Hepatocyte (in vitro differentiated cells): ENCODE measurements at regions not wholly inside any gene's neighbourhood (a gene's known extent, or its start where the extent isn't known, plus 50 kb on each side); places are given as distances from the start of the nearest gene placed in this dataset.

Experiments used
- DNase-seq: peaks from one replicate; pipeline ENCODE4 v3.0.0-alpha.2; 2016; ENCODE audit warnings: low spot score
- H2AFZ ChIP-seq: fragments of 200-600 bp; sonication (generic); 2 replicates; pipeline ENCODE4 v1.6.0; 2016; ENCODE audit warnings: antibody characterized with exemption, mild to moderate bottlenecking
- H3K27ac ChIP-seq: fragments of 200-600 bp; sonication (generic); 2 replicates; pipeline ENCODE4 v1.5.1; 2016; ENCODE audit warnings: mild to moderate bottlenecking
- H3K27me3 ChIP-seq: fragments of 200-600 bp; sonication (generic); 2 replicates; pipeline ENCODE4 v1.6.1; 2016
- H3K36me3 ChIP-seq: fragments of 200-600 bp; sonication (generic); replicated peaks from 2 replicates; pipeline ENCODE4 v1.5.1; 2016; ENCODE audit warnings: low read depth; ENCODE audit not compliant: insufficient read depth
- H3K4me1 ChIP-seq: fragments of 200-600 bp; sonication (generic); 2 replicates; pipeline ENCODE4 v1.5.1; 2016; ENCODE audit warnings: mild to moderate bottlenecking, moderate library complexity; ENCODE audit not compliant: insufficient read depth
- H3K4me2 ChIP-seq: fragments of 200-600 bp; sonication (generic); 2 replicates; pipeline ENCODE4 v1.6.0; 2016
- H3K4me3 ChIP-seq: fragments of 200-600 bp; sonication (generic); 2 replicates; pipeline ENCODE4 v1.5.1; 2016; ENCODE audit warnings: mild to moderate bottlenecking
- H3K79me2 ChIP-seq: fragments of 200-600 bp; sonication (generic); 2 replicates; pipeline ENCODE4 v1.6.0; 2017; ENCODE audit warnings: mild to moderate bottlenecking
- H3K9me2 ChIP-seq: fragments of 200-600 bp; sonication (generic); replicated peaks from 2 replicates; pipeline ENCODE4 v1.6.0; 2017; ENCODE audit warnings: mild to moderate bottlenecking; ENCODE audit not compliant: insufficient read depth
- H3K9me3 ChIP-seq: fragments of 200-600 bp; sonication (generic); 2 replicates; pipeline ENCODE4 v1.5.1; 2016; ENCODE audit warnings: low read depth, mild to moderate bottlenecking
- H4K20me1 ChIP-seq: fragments of 200-600 bp; sonication (generic); 2 replicates; pipeline ENCODE4 v1.6.0; 2016; ENCODE audit warnings: mild to moderate bottlenecking; ENCODE audit not compliant: insufficient read depth, poor library complexity, severe bottlenecking
- EZH2 ChIP-seq: fragments of 200-600 bp; sonication (generic); IDR thresholded peaks from 2 replicates; pipeline ENCODE4 v1.6.1; 2016; ENCODE audit warnings: antibody characterized with exemption, mild to moderate bottlenecking, borderline replicate concordance
- EZH2phosphoT487 ChIP-seq: fragments of 200-600 bp; sonication (generic); IDR thresholded peaks from one replicate; pipeline ENCODE4 v1.6.1; 2018; ENCODE audit warnings: antibody characterized with exemption, mild to moderate bottlenecking, low read depth, moderate library complexity; ENCODE audit not compliant: unreplicated experiment, severe bottlenecking
- WGBS: methylation state at CpG from one replicate; pipeline ENCODE4 v1.1.6; 2016; ENCODE audit warnings: low lambda C conversion rate; ENCODE audit errors: missing lambda C conversion rate; 5-methylcytosine and 5-hydroxymethylcytosine counted together
- TF ChIP-seq, protein P1 (sequence below): fragments of 200-600 bp; sonication (generic); IDR thresholded peaks from 2 replicates; pipeline ENCODE4 v1.5.1; 2016; ENCODE audit warnings: antibody characterized with exemption, mild to moderate bottlenecking; ENCODE audit not compliant: poor library complexity

DNA sequence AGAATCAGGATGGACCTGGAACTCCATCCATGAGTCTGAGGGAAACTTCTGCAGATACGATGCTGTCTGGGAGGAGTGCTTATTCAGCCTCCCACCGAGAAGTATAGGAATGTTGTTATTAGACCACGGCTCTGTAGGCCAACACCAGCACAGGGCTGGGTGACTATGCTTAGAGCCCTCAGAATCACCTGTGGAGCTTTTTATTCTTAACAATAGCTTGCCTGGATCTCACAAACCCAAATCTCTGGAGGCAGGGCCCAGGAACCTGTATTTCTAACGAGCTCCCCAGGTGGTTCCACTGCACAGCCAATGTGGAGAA is 55.6 kb upstream of the ARID5B start:
- H3K9me2 ChIP-seq = no peaks in the 10 kb centered on the region
- no peak overlapping the region for H2AFZ ChIP-seq
- no peak for DNase-seq
- no peaks in the 10 kb centered on the region for H3K9me3 ChIP-seq
- no peak overlapping the region for H3K4me3 ChIP-seq
- WGBS = 79% methylated on average over 4 of the region's 4 CpGs
- H3K27ac ChIP-seq = peak overlapping the region; percentile 29
- no peak overlapping the region for H3K4me2 ChIP-seq
- TF ChIP-seq EZH2phosphoT487 (no peak), EZH2 (no peak)
- TF ChIP-seq, protein P1, sequence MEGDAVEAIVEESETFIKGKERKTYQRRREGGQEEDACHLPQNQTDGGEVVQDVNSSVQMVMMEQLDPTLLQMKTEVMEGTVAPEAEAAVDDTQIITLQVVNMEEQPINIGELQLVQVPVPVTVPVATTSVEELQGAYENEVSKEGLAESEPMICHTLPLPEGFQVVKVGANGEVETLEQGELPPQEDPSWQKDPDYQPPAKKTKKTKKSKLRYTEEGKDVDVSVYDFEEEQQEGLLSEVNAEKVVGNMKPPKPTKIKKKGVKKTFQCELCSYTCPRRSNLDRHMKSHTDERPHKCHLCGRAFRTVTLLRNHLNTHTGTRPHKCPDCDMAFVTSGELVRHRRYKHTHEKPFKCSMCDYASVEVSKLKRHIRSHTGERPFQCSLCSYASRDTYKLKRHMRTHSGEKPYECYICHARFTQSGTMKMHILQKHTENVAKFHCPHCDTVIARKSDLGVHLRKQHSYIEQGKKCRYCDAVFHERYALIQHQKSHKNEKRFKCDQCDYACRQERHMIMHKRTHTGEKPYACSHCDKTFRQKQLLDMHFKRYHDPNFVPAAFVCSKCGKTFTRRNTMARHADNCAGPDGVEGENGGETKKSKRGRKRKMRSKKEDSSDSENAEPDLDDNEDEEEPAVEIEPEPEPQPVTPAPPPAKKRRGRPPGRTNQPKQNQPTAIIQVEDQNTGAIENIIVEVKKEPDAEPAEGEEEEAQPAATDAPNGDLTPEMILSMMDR = no peak
- no peaks in the 10 kb centered on the region for H3K79me2 ChIP-seq
- no peaks in the 10 kb centered on the region for H3K36me3 ChIP-seq
- peaks cover 10% of the 10 kb centered on the region for H3K4me1 ChIP-seq
- no peaks in the 10 kb centered on the region for H4K20me1 ChIP-seq
- no peaks in the 10 kb centered on the region for H3K27me3 ChIP-seq

GRCh38 chr10:61846370-61847031 is 55.0 kb upstream of the ARID5B start:
- Histone ChIP-seq H3K27ac (peak overlapping the region; percentile 29), H3K9me2 (no peaks in the 10 kb centered on the region), H3K4me1 (peaks cover 10% of the 10 kb centered on the region), H3K9me3 (no peaks in the 10 kb centered on the region), H3K4me3 (no peak overlapping the region), H4K20me1 (no peaks in the 10 kb centered on the region), H2AFZ (no peak overlapping the region), H3K36me3 (no peaks in the 10 kb centered on the region), H3K79me2 (no peaks in the 10 kb centered on the region), H3K4me2 (no peak overlapping the region), H3K27me3 (no peaks in the 10 kb centered on the region)
- no peak for DNase-seq
- TF ChIP-seq EZH2phosphoT487 (no peak), EZH2 (no peak)
- TF ChIP-seq, protein P1 = no peak
- 93% methylated on average over 5 of the region's 5 CpGs for WGBS

DNA sequence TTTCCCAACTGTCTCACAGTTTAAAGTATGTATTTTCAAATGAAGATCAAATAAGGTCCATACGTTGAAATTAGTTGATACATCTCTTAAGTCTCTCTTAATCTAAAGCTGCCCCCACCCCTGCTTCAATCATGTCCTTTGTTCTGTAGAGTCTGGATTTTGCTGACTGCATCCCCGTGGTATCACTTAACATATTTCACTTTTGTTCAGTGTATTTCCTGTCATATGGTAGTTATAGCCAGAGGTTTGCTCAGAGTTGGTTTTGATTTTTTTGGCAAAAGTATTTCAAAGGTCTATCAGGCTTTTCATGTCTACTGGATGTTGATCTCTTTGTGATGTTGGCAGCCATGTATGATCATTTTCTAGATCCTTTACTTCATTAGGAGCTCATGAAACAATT is 54.4 kb upstream of the ARID5B start:
- Histone ChIP-seq H3K9me2 (no peaks in the 10 kb centered on the region), H3K79me2 (no peaks in the 10 kb centered on the region), H3K9me3 (no peaks in the 10 kb centered on the region), H3K36me3 (no peaks in the 10 kb centered on the region), H4K20me1 (no peaks in the 10 kb centered on the region), H3K4me3 (no peak overlapping the region), H3K27ac (no peak overlapping the region), H3K27me3 (no peaks in the 10 kb centered on the region), H3K4me2 (no peak overlapping the region), H2AFZ (no peak overlapping the region), H3K4me1 (peaks cover 10% of the 10 kb centered on the region)
- WGBS = 70% methylated on average over 2 of the region's 2 CpGs
- DNase-seq = no peak
- TF ChIP-seq, protein P1 = no peak
- TF ChIP-seq EZH2 = no peak
- no peak for TF ChIP-seq EZH2phosphoT487
